HG02571 (cell line): ENCODE measurements at regions not wholly inside any gene's neighbourhood (a gene's known extent, or its start where the extent isn't known, plus 50 kb on each side); places are given as distances from the start of the nearest gene placed in this dataset.
"Not testable (repeated sequence)": the region's sequence is repeated elsewhere in the genome, so short reads cannot be mapped to it uniquely, and the experiment has no call there.

ENCODE experiments used
- ATAC-seq: cut with Tn5 transposase; IDR thresholded peaks from one replicate; pipeline ENCODE4 v1.9.1; 2021; ENCODE audit warnings: mild to moderate bottlenecking, moderate library complexity; ENCODE audit not compliant: unreplicated experiment

DNA sequence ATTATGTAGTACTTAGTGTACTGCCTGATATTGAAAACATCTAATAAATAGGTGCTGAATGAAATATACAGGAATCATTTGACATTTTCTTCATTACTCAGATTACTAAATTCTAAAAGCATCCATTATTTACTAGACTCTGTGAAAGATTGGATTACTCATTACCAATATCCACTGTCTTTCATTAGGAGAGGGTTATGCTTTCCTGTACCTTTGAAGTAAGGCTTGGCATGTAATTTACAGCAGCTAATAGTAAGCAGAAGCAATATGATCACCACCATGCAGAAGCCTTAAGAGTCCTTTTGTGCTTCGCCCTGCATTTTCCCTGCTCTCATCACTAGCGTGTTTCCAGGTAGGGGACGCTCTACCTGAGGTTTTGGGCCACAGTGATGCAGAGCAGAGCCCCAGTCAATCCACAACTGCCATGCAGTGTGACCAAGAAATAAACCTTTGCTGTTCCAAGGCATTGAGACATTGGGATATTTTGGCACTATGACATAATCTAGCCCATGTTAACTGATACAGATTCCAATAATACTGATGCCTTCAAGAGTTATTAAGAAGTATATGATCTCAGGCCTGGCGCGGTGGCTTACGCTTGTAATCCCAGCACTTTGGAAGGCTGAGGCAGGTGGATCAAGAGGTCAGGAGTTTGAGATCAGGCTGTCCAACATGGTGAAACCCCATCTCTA, 502.8 kb upstream of the MARCKS start:
- no peak for ATAC-seq

DNA sequence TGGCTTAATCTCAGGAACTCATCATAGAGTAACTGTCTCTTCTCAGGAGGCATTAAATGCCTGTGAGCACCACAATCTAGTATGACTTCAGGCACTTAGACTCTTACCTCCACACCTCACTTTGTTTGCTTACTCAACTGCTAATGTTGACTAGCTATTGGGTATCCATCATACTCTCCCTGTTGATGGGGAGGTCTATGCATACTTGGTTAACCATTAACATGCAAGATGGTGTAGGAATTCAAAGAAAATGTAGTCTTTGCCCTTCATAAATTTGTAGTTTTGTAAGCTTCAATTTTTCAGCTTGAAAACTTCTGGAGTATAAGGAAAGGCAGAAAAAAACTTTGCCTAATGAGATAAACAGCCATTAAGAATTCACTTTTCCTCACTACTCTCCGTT, 501.0 kb upstream of the MARCKS start:
- no peak for ATAC-seq

DNA sequence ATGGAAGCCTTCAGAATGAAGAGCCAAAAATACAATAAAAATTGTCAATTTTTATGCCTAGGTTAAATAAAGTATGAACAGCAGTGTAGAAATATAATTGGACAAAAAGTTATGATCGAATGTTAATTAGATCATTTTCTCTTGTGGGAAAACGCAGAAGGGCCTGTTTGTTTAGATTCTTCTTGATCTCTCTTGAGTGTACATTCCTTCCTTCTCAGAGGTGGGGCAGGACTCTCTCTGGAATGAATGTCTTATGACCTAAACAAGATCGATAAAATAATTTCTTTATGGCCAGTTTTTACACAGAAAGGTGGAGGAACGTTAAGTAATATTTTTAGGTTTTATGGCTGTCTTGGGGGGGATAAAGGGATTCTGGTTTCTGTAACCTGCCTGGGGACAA, 500.1 kb upstream of the MARCKS start:
- ATAC-seq, result no peak

DNA sequence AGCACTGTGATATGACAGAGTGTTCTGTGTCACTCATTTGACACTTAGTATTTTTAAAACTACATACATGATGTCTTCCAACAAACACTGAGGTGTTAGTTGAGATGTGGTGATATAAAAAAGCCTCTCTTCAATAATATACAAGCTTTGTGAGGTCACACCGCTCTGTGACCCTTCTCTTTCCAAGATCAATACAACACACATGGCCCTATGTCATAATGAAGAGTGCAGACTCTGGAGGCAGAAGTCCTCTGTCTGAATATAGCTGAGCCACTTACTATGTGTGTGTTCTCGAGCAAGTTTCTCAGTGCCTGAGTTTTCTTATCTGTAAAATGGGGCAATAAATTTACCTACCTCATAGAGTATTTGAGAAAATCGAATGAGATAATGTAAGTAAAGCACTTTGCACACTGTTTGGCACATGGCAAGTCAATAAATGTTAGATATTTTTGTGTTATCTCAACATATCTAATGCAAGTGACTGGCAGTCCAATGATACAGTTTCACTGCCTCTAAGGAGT, 499.0 kb upstream of the MARCKS start:
- ATAC-seq, result no peak

DNA sequence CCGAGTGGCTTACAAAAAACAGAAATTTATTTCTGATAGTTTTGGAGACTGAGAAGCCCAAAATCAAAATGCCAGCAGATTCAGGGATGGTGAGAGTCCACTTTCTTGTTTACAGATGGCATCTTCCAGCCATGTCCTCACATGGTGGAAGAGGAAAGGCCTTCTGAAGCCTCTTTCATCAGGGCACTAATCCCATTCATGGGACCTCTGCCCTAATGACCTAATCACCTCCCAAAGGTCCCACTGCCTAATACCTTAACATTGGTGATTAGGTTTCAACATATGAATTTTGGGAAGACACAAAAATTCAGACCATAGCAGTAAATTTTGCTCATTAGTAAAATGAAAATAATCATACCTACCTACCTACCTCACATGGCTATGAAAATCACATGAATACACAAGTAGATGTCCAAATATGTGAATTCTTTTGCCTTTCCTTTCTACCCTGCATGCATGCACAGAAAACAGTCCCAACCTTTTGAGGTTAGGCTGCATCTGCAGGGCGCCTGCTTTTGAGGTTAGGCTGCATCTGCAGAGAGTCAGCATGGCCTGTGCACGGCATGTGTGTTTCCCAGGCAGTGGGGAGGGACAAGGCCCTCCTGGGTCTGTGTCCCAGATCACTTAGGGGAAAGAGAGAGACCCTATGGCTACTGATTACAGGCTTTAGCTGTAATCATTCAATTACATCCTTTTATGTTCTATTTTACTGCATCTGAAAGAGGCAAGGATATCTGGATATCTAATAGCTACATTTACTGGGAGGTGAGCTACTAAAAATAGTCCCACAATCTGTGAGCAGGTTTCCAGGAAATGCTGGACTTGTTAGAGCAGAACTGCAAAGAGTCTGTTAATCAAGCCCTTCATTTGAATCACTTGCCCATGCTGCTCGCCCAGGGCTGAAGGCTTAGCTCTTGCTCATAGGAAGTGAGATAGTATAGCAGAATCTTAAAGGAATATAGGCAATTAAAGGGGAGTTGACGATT, 497.7 kb upstream of the MARCKS start:
- no peak for ATAC-seq

DNA sequence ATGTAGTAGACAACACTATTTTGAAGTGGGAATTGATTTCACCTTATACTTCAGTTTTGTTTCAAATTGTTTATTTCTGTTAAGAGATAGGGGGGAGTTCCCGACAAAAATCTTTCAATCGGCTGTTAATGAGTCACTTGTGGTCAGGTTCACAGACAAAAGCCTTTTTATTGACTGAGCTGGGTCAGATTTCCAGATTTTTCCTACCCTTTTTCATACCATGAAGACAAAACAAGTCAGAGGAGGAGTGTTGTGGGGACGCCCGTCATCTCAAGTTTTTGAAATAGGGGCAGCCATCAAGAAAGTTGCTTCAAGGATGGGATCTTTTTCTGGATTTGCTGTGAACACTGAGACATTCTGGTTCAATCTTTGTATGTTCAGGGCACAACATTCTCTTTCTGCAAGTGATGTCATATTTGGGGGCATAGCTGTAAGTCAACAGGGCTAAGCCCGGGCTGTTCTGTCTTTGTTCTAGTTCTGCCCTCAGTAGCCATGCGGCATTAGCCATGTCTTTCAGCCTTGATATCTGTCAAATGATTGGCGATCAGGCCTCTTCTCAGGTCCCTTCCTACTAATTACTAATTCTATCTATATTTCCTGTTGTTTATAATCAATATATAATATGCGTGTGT, 496.0 kb upstream of the MARCKS start:
- ATAC-seq, result no peak

DNA sequence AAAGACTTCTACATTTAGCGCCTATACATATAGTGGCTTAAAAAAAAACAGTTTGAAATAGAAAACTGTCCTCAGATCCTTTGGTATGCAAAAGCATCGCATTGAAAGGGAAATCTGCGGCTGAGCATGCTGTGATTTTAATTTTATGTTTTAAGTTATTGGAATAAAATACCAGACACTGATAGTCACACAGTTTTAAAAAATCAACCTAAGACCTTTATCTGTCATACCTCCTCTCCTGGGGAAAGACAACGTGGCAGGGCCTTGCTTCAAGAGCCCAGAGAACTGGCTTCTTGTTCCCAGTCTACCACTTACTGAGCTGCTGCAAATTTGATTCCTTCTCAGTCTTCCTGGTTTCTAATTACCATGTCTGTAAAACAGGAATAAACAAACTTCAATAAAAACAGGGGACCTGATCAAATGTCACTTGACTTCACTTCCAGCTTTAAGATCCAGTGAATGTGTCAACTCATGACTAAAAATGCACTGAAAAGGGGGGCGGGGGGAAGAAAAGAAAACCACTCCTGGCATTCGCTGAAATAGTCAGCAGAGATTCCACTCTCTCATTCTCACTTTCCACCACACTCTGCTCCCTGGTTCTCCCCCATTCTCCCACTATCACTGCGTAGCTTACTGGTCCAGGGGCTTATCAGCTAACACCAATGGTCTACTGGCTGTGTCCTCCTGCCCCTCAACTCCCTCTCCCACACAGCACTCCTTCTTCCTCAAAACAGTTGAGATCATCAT, 494.7 kb upstream of the MARCKS start:
- ATAC-seq, result no peak

DNA sequence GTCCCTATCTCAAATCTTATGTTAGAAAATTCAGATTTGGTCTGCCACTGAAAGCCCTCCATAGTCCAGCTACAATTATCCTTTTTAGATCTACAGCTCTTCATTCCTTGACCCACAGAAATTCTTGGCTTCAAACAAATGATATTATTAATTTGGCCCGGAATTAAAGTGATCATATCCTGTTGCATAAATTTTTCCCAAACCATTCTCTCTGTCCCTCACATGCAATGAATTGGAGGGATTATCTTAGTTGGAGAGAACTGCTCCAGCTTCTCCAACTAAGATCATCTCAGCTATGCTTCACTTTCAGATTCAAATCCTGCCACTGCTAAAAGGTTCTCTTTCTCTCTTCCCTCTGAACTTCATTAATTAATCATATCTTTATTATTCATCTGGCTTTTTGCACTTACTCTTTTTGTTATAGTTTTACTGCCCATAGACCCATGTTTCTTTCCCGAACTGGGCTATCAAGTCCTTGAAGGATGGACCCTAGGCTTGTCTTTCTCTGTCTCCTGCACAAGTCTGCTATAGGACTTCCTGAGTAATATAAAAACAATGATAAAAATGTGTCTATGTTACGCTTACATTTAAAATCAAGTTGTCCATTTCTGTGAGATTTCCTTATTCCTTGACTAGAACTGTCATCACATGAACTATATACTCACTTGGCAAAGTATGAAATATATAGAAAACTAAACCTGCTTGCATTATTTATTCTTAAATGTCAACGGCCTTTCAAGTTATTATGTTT, 493.9 kb upstream of the MARCKS start:
- ATAC-seq, result no peak

DNA sequence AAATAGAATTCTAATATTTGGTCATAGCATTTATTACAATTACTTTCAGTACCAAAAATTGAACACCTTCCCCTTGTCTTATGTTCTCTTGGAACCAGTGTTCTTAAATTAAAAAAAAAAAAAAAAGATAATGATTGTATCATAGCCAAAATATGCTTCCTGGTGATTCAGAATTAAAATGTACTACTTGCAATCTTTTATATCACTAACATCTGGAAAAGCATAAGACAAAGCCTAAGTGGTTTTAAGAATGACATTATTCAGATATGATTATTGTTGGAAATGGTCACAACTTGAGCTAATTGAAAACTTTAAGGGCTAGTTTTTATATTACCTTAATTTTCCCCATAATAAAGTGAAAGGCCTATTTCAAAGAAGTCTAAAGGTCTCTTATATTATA, 493.3 kb upstream of the MARCKS start:
- no peak for ATAC-seq

DNA sequence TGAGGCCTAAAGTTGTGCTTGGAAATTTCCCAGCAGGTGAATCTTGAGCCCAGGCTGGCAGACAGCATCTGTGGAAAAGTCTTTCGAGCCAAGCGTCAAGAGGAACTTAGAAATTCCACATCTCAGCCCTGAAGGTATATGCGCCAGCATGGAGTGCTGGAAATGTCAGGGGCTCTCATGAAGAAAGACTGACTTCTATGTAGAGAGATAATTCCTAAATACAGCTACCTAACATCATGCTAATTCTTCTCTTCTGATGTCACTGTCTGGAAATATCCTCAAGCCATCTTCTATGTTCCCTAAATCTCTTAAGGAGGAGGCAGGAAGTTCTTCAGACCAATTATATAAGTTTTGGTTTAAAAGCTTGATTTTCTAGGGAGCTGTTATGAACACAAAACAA, 492.4 kb upstream of the MARCKS start:
- ATAC-seq, result no peak

DNA sequence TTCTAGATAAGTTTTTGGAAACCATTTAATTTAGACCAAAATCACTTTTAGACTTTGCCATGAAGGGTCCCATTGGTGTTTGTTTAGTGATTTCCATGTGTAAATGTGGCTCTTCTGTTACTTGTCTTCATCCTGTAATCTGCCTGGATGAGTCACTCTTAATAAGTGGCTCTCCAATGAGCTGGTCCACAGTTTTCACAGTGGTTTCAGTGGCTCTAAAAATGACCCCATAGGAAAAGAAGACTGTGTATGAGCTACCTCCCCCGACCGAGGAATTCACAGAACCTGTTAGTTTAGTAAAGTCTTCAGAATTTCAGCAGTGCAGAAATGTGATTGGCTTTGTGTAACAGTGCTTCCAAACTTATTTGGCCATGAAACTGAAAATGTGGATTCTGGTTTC, 492.0 kb upstream of the MARCKS start:
- ATAC-seq, result no peak

DNA sequence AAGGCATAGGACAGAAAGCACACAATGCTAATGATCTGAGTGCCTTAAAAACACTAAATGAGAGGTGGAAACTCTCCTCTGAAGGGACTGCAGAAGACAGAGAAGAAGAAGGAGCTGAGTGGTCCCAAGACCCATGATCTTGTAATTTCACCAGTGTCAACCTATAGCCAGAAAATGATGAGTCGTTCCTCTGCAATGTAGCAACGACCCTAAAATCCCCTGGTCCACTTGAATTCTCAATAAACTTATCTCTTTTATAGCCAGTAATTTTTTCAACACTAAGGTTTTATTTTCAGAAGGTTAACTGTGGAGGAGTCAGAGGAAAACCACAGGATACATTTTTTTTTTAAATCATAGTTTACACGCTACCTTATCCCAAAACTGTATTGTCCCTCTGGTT, 490.6 kb upstream of the MARCKS start:
- no peak for ATAC-seq

DNA sequence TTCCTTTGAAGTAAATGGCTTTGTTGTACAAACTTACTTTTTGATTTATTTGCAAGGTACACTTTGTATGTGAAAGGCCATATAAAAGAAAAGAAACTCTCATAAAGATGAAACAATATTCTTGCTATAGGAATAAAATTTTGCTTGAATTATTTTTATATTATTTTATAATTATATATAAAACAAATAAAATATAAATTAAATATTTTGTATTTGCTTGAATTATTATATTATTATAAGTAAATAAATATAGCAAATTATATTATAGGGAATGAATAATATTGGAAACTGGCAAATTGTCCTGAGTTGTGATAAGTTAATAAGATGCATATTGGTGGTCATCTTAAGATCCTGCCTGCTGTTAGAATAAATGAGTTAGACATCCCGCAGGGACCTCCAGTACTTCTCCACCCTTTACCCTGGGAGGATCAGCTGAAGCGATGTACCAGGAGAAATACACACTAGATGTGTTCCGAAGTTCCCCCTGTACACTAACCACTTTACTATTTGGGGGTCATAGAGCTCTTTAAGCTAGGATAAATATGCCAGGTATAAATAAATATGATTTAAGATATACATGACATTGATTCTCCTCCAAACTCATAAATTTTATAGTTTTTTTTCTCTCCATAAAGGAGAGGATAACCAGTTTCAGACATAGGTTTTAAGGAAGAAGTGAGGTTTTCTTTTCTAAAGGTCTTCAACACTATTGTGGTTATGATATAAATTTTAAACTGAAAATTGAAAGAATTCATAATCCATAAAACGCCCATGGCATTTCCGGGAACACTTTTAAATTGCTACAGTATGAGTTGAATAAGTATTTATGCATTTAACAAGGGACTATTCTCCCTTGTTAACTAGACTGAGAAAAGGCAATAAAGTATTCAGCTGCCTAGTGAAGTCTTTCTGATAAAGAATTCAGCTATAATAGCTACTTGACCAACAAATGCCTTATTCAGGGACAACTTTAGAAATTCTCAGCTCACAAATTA, 486.3 kb upstream of the MARCKS start:
- ATAC-seq, result no peak

DNA sequence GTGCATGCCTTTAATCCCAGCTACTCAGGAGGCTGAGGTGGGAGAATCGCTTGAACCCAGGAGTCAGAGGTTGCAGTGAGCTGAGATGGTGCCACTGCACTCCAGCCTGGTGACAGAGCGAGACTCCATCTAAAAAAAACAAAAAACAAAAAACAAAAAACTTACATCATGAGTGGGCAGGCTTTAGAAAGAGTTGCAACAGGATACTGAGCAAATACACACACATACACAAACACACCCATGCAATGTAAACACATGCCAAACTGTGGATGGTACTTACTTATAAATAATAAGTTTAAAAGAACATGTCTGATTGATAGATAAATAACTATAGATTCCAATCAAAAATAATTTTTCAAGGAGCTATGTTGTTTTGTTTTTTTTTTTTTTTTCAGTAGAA, 481.7 kb upstream of the MARCKS start:
- ATAC-seq, result not testable (repeated sequence)

DNA sequence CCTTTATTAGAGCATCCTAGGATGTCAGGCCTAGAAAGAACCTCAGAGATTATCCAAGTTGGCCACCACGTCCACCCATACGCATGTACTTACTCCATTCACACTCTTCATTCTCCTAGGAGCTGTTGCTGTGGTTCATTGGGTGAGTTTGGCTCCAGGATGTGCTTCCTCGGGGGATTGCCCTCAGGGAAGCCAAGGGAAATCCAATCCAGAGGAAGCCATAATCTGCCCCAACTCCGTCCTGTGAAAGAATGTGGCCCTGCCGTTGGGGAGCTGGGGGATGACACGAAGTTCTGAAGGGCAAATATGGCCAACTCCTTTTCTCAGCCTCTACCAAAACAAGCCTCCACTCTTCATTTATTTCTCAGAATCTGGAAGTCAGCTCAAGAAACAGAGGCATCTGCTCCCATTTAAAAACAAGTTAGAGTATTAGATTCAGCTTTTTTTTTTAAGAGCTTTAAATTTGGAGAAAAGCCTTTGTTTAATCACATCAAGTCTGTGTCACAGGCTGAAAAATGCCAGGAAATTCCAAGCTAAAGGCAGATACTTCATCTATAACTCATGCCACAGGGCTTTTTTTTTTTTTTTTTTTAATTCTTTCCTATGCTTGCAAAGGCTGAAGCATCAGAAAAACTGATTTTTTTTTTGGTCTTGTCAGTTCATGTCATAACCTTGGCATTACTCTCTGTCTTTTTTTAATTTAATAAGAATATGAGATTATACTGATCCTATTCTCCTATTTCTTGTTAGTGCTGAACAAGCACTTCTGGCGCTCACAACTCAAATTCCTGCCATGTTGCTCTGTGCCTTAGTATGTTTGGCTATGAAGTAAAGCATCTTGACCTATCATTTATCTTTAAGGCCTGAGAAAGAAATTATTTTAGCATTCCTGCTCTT, 480.9 kb upstream of the MARCKS start:
- no peak for ATAC-seq

DNA sequence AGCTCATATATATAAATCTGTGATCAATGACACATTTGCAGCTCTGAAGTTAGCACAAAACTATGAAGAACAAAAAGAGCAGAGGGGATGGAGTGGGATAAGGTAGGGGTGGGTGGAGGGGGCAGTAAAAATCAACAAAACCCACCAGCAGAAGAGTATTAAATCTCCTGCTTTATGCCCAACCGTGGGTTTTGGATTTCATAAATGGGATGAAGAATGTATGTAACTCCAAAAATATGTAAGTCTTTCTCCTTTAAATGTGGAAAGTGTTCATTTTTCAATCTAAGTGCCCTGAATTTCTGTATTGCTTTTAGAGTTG, 480.3 kb upstream of the MARCKS start:
- no peak for ATAC-seq

DNA sequence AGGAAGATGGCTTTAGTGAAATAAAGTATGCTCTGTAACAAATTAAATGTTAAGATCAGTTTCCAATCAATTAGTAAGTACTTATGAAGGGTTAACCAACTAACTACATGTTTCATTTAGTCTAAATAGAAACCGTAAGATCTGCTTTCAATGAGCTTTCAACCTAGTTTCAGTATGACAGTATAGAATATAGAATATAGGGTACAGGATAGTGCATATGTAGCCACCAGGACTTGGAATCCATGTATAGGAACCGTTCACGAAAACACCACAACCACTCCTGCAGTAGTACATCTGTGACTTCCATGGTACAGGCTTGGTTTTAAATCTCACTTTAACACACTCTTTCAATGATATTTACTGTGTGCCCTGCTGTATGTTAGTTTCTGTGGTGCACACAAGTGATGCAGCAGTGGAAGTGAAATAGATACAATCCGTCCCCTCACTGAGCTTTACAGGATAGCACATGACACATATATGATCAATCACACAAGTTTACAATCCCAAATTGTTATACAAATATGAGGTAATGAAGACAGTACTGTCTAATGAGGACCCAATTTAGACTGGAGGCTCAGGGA, 479.7 kb upstream of the MARCKS start:
- ATAC-seq, result no peak

DNA sequence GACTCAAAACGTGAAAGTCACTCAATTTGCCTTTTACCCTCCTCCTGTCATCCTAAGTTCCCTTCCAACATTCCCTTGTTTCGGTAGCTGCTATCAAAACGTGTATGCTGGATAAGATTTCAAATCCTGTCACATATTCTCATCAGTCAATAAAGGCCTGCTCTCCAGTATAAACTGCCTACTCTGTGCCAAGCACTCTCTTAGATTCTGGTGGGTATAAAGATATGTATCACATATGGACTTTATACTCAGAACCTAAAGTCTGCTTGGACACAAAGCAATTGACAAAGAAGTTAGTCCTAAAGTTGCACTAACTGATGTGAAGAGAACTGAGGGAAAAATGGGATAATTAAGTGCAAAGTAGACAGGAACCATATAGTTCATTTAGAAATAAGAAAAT, 476.6 kb upstream of the MARCKS start:
- ATAC-seq, result no peak
